ENCODE measurements at regions not wholly inside any gene's neighbourhood (a gene's known extent, or its start where the extent isn't known, plus 50 kb on each side); places are given as distances from the start of the nearest gene placed in this dataset.

- TF ChIP-seq CTCF (optimal IDR thresholded peaks at IDR 0.05 in 1 of 3, IDR thresholded peaks at IDR 0.05 in 1 of 3, conservative IDR thresholded peaks at IDR 0.05 in 1 of 3; ENCODE audit: extremely low read depth in 1 of 3, insufficient read depth in 2 of 3, low read length in 3 of 3) (no peak), EZH2 (IDR thresholded peaks at IDR 0.05; ENCODE audit: low read length) (no peak)
These were observed 368.6 kb upstream of the C2CD4B start for GRCh38 chr15:62533687-62534086.

All from keratinocyte (primary cell).